GM23338 (cell line): ENCODE measurements at regions not wholly inside any gene's neighbourhood (a gene's known extent, or its start where the extent isn't known, plus 50 kb on each side); places are given as distances from the start of the nearest gene placed in this dataset.

Experiments
- ATAC-seq: fragments of 200-7000 bp; cut with Tn5 transposase; 3 replicates; pipeline ENCODE4 v1.9.1; 2020
- DNase-seq: peaks from one replicate; pipeline ENCODE4 v3.0.0-alpha.2; 2015; ENCODE audit warnings: low spot score
- H2AFZ ChIP-seq: fragments of 200-600 bp; sonication (generic); 2 replicates; pipeline ENCODE4 v1.8.0; 2016; ENCODE audit warnings: antibody characterized with exemption, mild to moderate bottlenecking, moderate library complexity
- H3F3A ChIP-seq: fragments of 200-600 bp; sonication (generic); replicated peaks from 2 replicates; pipeline ENCODE4 v1.8.0; 2017; ENCODE audit warnings: antibody characterized with exemption, mixed run types, low read depth
- H3K27ac ChIP-seq: fragments of 200-600 bp; sonication (generic); 2 replicates; pipeline ENCODE4 v1.6.1; 2016; ENCODE audit warnings: low read depth
- H3K27me3 ChIP-seq: fragments of 200-600 bp; sonication (generic); 2 replicates; pipeline ENCODE4 v1.8.0; 2016; ENCODE audit warnings: mild to moderate bottlenecking, mixed run types, moderate library complexity; ENCODE audit not compliant: insufficient read depth
- H3K36me3 ChIP-seq: fragments of 200-600 bp; sonication (generic); 2 replicates; pipeline ENCODE4 v1.8.0; 2016; ENCODE audit warnings: mild to moderate bottlenecking; ENCODE audit not compliant: insufficient read depth
- H3K4me1 ChIP-seq: fragments of 200-600 bp; sonication (generic); 2 replicates; pipeline ENCODE4 v1.8.0; 2016; ENCODE audit warnings: mild to moderate bottlenecking, moderate library complexity; ENCODE audit not compliant: insufficient read depth
- H3K4me2 ChIP-seq: fragments of 200-600 bp; sonication (generic); 2 replicates; pipeline ENCODE4 v1.7.1; 2017; ENCODE audit warnings: mixed run types
- H3K4me3 ChIP-seq: fragments of 200-600 bp; sonication (generic); 2 replicates; pipeline ENCODE4 v1.6.1; 2016; ENCODE audit warnings: mixed run types
- H3K79me2 ChIP-seq: fragments of 200-600 bp; sonication (generic); replicated peaks from 2 replicates; pipeline ENCODE4 v1.8.0; 2017; ENCODE audit warnings: mild to moderate bottlenecking; ENCODE audit not compliant: insufficient read depth
- H3K9me2 ChIP-seq: fragments of 200-600 bp; sonication (generic); 2 replicates; pipeline ENCODE4 v1.8.0; 2017; ENCODE audit not compliant: insufficient read depth
- H4K20me1 ChIP-seq: fragments of 200-600 bp; sonication (generic); replicated peaks from 2 replicates; pipeline ENCODE4 v1.8.0; 2017; ENCODE audit warnings: mild to moderate bottlenecking; ENCODE audit not compliant: insufficient read depth
- H3K27ac Mint-ChIP-seq: 2 replicates; pipeline ENCODE4 v1.8.0; 2020; ENCODE audit warnings: inconsistent platforms, mild to moderate bottlenecking, moderate library complexity, mixed read lengths
- H3K27me3 Mint-ChIP-seq: 3 replicates; pipeline ENCODE4 v1.8.0; 2022; ENCODE audit warnings: low read depth, mild to moderate bottlenecking, moderate library complexity, mixed read lengths, inconsistent platforms; ENCODE audit not compliant: insufficient read depth, poor library complexity
- H3K36me3 Mint-ChIP-seq: 3 replicates; pipeline ENCODE4 v1.8.0; 2021; ENCODE audit warnings: low read depth, mild to moderate bottlenecking, inconsistent platforms, moderate library complexity, mixed read lengths
- H3K4me1 Mint-ChIP-seq: 3 replicates; pipeline ENCODE4 v1.8.0; 2020; ENCODE audit warnings: mild to moderate bottlenecking, inconsistent platforms, mixed read lengths
- H3K4me3 Mint-ChIP-seq: 3 replicates; pipeline ENCODE4 v1.8.0; 2021; ENCODE audit warnings: moderate library complexity, mild to moderate bottlenecking, inconsistent platforms, mixed read lengths
- H3K9me3 Mint-ChIP-seq: 3 replicates; pipeline ENCODE4 v1.8.0; 2020; ENCODE audit warnings: moderate library complexity, mild to moderate bottlenecking, inconsistent platforms, mixed read lengths
- CREB1 ChIP-seq: fragments of 250-450 bp; sonication (Bioruptor Pico); IDR thresholded peaks from 2 replicates; pipeline ENCODE4 v1.5.0; 2020; ENCODE audit warnings: low read depth, mild to moderate bottlenecking, moderate library complexity
- CTCF ChIP-seq, 2 experiments: fragments of 200-600 bp in 1 of 2; sonication (generic) in 1 of 2; conservative IDR thresholded peaks; 2 replicates each; pipeline versions ENCODE4 v1.5.1 to v1.6.1; 2016 to 2017; ENCODE audit warnings: antibody characterized with exemption in 2 of 2, low read depth in 2 of 2, mild to moderate bottlenecking in 2 of 2, moderate library complexity in 1 of 2
- ETS1 ChIP-seq: IDR thresholded peaks from 2 replicates; pipeline ENCODE4 v1.6.1; 2016; ENCODE audit warnings: antibody characterized with exemption
- EZH2 ChIP-seq: fragments of 200-600 bp; sonication (generic); IDR thresholded peaks from one replicate; pipeline ENCODE4 v1.8.0; 2017; ENCODE audit warnings: antibody characterized with exemption, mild to moderate bottlenecking, low read depth; ENCODE audit not compliant: unreplicated experiment
- EZH2phosphoT487 ChIP-seq: fragments of 200-600 bp; sonication (generic); IDR thresholded peaks from one replicate; pipeline ENCODE4 v1.8.1; 2018; ENCODE audit warnings: antibody characterized with exemption; ENCODE audit not compliant: unreplicated experiment
- JUNB ChIP-seq: IDR thresholded peaks from one replicate; pipeline ENCODE4 v1.6.1; 2016; ENCODE audit warnings: antibody characterized with exemption; ENCODE audit not compliant: unreplicated experiment
- NANOG ChIP-seq: IDR thresholded peaks from 2 replicates; pipeline ENCODE4 v1.6.1; 2016; ENCODE audit warnings: antibody characterized with exemption, borderline replicate concordance
- POLR2AphosphoS5 ChIP-seq: IDR thresholded peaks from 2 replicates; pipeline ENCODE4 v1.6.1; 2016; ENCODE audit warnings: antibody characterized with exemption, low read depth
- STAT1 ChIP-seq: IDR thresholded peaks from one replicate; pipeline ENCODE4 v1.6.1; 2016; ENCODE audit warnings: antibody characterized with exemption; ENCODE audit not compliant: unreplicated experiment
- TF ChIP-seq, protein P1 (sequence below): IDR thresholded peaks from one replicate; pipeline ENCODE4 v1.6.1; 2018; ENCODE audit warnings: antibody characterized with exemption; ENCODE audit not compliant: unreplicated experiment

- Histone ChIP-seq H3K4me3 (no peak overlapping the region), H2AFZ (no peak overlapping the region), H3K4me2 (no peak overlapping the region), H3K9me2 (no peaks in the 10 kb centered on the region), H4K20me1 (no peaks in the 10 kb centered on the region), H3K36me3 (no peaks in the 10 kb centered on the region), H3F3A (no peaks in the 10 kb centered on the region), H3K27me3 (no peaks in the 10 kb centered on the region), H3K4me1 (peaks cover 6% of the 10 kb centered on the region), H3K27ac (no peak overlapping the region), H3K79me2 (no peaks in the 10 kb centered on the region)
- Mint-ChIP-seq H3K9me3 (no peaks in the 10 kb centered on the region), H3K27ac (no peak overlapping the region), H3K36me3 (no peaks in the 10 kb centered on the region), H3K27me3 (no peaks in the 10 kb centered on the region), H3K4me1 (peaks cover 12% of the 10 kb centered on the region), H3K4me3 (no peak overlapping the region)
- ATAC-seq (no peak), DNase-seq (no peak)
- TF ChIP-seq NANOG (no peak), EZH2 (no peak), ETS1 (no peak), CREB1 (CRISPR knock-in tag) (no peak), CTCF (conservative IDR thresholded peaks at IDR 0.05; ENCODE audit: low read depth in 2 of 2) (no peak)
- TF ChIP-seq, protein P1, sequence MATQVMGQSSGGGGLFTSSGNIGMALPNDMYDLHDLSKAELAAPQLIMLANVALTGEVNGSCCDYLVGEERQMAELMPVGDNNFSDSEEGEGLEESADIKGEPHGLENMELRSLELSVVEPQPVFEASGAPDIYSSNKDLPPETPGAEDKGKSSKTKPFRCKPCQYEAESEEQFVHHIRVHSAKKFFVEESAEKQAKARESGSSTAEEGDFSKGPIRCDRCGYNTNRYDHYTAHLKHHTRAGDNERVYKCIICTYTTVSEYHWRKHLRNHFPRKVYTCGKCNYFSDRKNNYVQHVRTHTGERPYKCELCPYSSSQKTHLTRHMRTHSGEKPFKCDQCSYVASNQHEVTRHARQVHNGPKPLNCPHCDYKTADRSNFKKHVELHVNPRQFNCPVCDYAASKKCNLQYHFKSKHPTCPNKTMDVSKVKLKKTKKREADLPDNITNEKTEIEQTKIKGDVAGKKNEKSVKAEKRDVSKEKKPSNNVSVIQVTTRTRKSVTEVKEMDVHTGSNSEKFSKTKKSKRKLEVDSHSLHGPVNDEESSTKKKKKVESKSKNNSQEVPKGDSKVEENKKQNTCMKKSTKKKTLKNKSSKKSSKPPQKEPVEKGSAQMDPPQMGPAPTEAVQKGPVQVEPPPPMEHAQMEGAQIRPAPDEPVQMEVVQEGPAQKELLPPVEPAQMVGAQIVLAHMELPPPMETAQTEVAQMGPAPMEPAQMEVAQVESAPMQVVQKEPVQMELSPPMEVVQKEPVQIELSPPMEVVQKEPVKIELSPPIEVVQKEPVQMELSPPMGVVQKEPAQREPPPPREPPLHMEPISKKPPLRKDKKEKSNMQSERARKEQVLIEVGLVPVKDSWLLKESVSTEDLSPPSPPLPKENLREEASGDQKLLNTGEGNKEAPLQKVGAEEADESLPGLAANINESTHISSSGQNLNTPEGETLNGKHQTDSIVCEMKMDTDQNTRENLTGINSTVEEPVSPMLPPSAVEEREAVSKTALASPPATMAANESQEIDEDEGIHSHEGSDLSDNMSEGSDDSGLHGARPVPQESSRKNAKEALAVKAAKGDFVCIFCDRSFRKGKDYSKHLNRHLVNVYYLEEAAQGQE: no peak
These were observed 339.2 kb upstream of the LRRC7 start for GRCh38 chr1:69228501-69228900.

- Histone ChIP-seq H3K4me2 (no peak overlapping the region), H3K27ac (no peak overlapping the region), H3K4me3 (no peak overlapping the region), H3K4me1 (peaks cover 18% of the 10 kb centered on the region), H4K20me1 (no peaks in the 10 kb centered on the region), H3K9me2 (no peaks in the 10 kb centered on the region), H3K27me3 (no peaks in the 10 kb centered on the region), H2AFZ (no peak overlapping the region; the same call in 1 of the 2 replicates), H3K79me2 (no peaks in the 10 kb centered on the region), H3K36me3 (no peaks in the 10 kb centered on the region), H3F3A (no peaks in the 10 kb centered on the region)
- Mint-ChIP-seq H3K4me1 (peaks cover 21% of the 10 kb centered on the region), H3K27ac (no peak overlapping the region), H3K27me3 (no peaks in the 10 kb centered on the region), H3K9me3 (no peaks in the 10 kb centered on the region), H3K36me3 (no peaks in the 10 kb centered on the region), H3K4me3 (no peak overlapping the region)
- TF ChIP-seq STAT1 (no peak), EZH2phosphoT487 (no peak), JUNB (no peak), POLR2AphosphoS5 (no peak), ETS1 (no peak)
- TF ChIP-seq, protein P1: no peak
- DNase-seq (no peak), ATAC-seq (no peak)
These were observed 337.5 kb upstream of the LRRC7 start for GRCh38 chr1:69230208-69230607.
